Erythroblast (primary cell): ENCODE measurements at regions not wholly inside any gene's neighbourhood (a gene's known extent, or its start where the extent isn't known, plus 50 kb on each side); places are given as distances from the start of the nearest gene placed in this dataset.

Experiments
- GATA1 ChIP-seq: IDR thresholded peaks from 2 replicates; pipeline ENCODE4 v1.6.1; 2011; ENCODE audit warnings: low read depth, mild to moderate bottlenecking, control low read depth, low read length, moderate library complexity
- POLR2A ChIP-seq: IDR thresholded peaks from 2 replicates; pipeline ENCODE4 v1.6.1; 2011; ENCODE audit warnings: mild to moderate bottlenecking, low read length

GRCh38 chr1:81437213-81437612 lies 363.5 kb upstream of the ADGRL2 start:
- TF ChIP-seq POLR2A (no peak), GATA1 (no peak)
